Glomerular endothelial cell (primary cell): ENCODE measurements at regions not wholly inside any gene's neighbourhood (a gene's known extent, or its start where the extent isn't known, plus 50 kb on each side); places are given as distances from the start of the nearest gene placed in this dataset.

Experiments
- DNase-seq: peaks from one replicate; pipeline ENCODE4 v3.0.0-alpha.2; 2011; ENCODE audit warnings: low read depth, low spot score; ENCODE audit errors: extremely low read depth

DNA sequence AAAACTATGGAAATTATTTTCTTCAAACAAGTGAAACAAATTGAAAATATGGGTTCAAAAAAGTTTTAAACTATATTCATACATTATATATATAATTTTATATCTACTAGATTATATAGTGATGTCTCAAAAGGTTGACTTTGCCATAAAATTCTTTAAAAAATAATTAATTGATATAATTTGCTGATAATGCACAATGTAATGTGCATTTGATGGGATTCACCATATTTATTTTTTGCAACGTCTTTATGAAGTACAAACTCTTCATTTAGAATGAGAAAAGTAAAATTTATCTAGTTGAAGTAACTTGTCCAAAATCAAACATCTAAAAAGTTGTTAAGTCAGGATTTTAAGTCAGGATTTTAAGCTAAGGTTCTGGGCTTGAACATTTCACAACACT lies 1954.5 kb upstream of the PCDH20 start:
- DNase-seq: no peak

DNA sequence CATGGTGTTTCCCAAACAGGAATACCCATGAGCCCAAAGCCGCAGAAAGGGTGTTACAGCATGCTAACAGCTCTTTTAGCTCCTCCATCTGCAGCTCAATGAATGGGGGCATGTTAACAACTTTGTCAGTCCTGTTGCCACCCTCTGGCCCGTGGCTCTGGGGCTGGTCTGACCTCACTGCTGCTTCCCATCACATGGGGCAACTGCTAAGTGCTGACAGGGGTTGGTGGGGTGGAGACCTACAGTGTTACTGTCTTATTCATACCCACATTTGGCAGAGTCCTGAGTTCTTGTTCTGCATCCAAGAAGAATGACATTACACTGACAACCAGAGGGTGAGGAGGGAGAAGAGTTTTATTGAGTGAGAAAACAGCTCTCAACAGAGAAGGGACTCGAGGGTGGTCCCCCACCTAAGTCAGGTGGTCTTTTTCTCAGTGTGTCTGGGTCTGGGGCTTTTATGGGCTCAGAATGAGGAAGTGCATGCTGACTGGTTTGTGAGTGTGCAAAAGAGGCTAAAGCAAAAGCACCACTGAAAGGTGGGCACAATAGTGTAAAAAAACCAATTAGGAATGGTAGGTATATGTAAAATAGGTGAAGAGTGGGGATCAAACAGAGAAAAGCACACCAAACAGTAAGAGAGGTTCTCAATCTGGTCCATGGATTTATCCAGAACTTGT lies 1952.0 kb upstream of the PCDH20 start:
- DNase-seq: no peak

DNA sequence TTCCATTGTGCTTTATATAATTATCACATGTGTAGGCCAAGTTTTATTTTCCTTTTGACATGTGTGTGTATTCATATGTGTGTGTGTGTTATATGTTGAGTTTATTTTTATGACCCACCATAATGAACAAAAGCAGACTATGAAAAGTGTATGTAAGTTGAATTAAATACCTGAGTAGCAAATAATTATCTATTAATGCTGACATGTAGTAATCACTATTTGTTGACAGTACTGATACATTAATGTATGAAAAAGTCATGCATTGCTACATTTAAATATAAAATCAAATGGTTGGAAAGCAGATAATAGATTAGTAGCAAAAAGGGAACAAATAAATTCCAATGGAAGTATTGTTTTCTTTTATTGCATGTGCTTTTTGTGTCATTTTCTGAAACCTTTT lies 1948.5 kb upstream of the PCDH20 start:
- no peak for DNase-seq

DNA sequence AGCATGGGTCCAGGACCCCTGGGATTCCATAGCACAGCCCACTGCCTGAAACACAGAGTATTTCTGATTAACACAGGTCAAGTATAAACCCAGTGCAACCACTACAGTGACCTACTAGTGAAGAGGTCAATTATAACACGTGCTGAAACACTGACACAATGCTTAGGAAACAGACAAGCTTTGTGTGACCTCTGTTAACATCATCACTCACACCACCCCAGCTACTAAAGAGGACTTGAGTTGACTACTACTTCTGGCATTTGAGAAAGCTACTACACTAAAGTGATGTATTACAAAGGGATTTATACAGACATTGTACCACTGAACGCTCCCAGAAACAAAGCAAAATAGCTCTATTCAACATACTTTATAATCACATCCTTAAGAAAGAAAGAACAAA lies 1935.9 kb upstream of the PCDH20 start:
- DNase-seq: no peak

DNA sequence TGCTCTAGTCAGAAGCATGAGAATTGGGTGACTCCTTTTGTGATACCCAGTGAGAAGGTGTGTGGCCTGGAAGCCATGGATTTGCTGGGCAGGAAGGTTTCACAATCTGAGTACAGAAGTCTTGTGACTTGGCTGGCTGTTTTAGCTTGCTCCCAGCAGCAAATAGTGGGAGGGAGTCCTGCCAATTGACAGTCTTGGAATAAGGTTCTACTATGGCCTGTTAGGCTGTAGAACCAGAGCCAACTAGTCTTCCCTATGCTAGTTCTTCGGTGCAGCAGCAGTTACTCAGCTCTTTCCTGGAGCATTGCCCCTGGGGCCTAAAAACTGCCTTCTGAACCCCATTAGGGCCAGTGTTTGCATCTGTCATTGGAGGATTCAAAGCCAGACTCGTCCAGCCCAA lies 1935.4 kb upstream of the PCDH20 start:
- DNase-seq: no peak

DNA sequence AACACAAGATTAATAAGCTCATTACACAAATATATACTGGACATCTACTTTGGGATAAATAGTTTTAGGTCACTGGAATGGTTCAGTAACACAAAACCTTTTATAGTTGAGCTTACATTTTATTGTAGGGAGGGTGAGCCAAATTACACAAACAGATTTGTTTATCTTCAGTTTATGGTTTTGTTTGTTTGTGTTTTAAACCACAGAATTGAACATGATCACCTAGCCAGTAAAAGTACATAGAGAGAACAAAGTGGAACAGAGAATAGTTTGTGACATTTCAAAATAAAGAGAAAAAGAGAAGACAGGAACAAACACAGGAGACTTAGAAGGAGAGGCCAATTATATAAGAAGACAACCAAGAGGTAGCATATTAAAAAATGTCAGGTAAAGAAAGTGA lies 1930.2 kb upstream of the PCDH20 start:
- no peak for DNase-seq

DNA sequence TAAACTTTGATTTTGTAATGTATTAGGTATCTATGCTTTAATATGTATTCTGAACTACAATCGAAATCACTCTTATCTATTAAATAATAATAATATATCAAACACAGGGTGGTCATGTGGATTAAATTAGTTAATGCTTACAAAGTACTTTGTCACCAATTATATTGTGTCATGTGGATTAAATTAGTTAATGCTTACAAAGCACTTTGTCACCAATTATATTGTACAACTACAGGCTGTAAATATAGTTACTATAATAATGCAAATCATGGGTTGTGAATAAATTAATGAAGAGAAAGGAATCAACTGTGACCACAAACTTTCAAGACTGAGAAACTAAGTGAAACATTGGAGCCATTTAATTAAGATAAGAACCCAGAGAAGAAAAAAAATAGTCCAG lies 1929.1 kb upstream of the PCDH20 start:
- no peak for DNase-seq

DNA sequence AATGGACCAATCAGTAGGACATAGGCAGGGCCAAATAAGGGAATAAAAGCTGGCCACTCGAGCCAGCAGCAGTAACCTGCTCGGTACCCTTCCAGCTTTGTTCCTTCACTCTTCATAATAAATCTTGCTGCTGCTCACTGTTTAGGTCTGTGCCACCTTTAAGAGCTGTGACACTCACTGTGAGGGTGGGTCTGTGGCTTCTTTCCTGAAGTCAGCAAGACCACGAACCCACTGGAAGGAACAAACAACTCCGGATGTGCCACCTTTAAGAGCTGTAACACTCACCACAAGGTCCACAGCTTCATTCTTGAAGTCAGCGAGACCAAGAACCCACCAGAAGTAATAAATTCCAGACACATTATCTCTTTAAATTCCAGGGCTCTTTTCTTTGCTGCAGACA lies 1922.3 kb upstream of the PCDH20 start:
- no peak for DNase-seq

DNA sequence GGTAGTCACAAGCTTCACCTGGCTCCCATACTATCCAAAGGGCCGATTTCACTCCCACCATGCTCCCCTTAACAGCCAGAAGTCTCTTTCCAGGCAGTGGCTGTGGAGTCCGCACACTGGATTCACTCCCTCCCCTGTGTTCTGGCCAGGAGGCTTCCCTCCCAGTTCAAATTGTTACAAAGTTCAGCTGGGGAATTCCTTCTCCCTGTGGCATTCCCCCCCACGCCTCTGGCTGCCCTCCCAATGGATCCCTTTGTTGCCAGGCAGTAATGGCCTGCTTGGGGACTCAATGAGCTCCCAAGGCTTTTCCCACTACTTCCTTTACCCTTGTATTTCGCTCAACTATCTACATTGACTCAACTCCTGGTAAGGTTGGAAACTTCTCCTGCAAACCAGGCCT lies 1921.4 kb upstream of the PCDH20 start:
- no peak for DNase-seq

DNA sequence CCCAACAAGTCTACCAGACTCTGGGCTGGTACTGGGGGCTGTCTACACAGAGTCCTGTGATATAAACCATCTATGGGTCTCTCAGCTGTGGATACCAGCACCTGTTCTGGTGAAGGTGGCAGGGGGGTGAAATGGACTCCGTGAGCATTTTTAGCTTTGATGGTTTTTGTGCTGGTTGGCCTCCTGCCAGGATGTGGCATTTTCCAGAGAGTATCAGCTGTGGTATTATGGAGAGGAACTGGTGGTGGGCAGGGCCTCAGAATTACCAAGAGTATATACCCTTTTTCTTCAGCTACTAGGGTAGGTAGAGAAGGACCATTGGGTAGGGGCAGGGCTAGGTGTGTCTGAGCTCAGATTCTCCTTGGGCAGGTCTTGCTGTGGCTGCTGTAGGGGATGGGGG lies 1920.9 kb upstream of the PCDH20 start:
- DNase-seq: no peak

DNA sequence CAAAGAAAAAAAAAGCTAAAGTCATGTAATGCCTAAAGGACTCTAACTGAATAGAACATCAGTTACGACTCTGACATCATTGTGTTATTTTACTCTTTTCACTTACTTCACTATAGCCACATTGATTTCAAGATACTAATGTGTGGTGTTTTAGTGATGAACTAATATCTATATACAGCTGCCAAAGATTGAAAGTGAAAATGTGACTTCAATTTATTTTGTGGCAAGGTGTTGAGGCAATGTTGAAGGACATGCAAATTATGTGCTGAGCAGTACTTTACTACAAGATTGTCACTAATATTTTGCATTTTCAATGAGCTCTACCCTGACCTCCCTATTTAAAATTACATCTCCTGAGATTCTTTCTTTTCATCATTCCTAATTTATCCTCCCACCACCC lies 1911.9 kb upstream of the PCDH20 start:
- DNase-seq: no peak

DNA sequence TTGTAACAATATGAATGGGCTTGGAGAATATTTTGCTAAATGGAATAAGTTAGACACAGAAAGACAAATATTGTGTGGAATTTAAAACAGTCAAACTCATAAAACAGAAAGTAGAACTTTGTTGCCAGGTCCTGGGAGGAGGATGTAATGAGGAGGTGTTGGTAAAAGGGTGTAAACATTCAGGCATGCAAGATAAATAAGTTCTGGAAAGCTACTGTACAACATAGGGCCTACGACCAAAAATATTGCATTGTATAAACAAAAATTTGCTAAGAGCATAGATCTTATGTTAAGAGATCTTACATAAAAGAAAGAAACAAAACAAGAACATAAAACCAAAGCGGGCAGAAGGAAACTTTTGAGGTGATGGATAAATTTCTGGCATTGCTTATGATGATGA lies 1907.8 kb upstream of the PCDH20 start:
- no peak for DNase-seq

DNA sequence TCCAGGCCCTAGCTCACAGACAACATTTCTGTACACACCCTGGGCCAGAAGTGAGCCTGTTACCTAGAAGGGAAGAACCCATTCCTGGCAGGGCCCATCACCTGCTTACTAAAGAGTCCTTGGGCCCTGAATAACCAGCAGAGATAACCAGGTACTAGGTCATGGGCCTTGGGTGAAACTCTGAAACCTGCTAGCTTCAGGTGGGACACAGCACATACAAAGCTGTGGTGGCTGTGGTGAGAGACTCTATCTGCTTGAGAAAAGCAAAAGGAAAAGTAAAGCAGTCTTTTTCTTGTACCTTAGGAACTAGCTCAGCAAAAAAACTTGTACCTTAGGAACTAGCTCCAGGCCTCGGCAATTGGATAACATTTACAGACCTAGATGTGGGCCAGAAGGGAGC lies 1895.9 kb upstream of the PCDH20 start:
- no peak for DNase-seq

DNA sequence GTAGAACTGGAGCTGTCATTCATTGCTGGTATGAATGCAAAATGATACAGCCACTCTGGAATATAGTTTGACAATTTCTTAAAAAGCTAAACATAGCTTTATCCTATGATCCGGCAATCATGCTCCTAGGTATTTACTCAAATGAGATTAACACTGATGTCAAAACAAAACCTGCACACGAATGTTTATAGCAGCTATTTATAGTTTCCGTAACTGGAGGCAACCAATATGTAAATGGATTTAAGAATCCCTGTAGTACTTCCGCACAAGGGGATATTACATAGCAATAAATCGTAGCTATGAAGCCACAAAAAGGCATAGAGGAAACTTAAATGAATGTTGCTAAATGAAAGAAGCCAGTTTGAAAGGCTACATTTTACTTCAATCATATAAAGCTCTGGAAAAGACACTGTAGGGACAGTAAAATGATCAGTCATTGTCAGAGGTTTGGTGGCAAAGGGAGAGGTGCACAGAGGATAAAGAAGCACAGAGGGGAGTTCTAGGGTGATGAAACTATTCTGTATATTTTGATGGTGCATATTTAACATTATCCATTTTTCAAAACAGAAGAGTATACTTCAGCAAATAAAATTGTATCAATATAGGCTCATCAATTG lies 1893.0 kb upstream of the PCDH20 start:
- DNase-seq: no peak

DNA sequence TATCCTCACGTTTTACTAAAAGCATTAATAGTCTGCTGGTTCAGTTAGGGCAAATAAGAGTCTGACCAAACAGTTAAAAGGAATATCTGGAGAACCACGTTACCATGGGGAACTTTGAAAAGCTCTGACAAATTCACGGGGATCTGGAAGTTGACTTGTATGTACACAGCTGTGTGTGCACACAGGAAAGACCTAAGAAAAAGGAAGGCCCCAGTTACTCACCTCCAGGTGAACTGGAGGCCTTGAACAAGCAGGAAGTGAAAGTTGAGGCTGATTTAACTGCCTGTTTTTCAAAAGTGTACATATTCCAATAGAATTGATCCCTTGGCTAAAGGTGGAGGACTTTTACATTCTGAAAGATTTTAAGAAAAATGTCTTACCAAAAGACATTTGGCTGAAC lies 1891.6 kb upstream of the PCDH20 start:
- DNase-seq: no peak

DNA sequence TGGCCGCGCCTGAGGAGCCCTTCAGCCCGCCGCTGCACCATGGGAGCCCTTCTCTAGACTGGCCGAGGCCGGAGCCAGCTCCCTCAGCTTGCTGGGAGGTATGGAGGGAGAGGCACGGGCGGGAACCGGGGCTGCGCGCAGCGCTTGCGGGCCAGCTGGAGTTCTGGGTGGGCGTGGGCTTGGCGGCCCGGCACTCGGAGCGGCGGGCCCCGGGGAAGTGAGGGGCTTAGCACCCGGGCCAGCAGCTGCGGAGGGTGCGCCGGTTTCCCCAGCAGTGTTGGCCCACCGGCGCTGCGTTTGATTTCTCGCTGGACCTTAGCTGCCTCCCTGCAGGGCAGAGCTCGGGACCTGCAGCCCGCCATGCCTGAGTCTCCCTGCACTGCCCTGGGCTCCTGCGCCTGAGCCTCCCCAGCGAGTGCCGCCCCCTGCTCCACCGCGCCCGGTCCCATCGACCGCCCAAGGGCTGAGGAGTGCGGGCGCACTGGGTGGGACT lies 1890.0 kb upstream of the PCDH20 start:
- no peak for DNase-seq

DNA sequence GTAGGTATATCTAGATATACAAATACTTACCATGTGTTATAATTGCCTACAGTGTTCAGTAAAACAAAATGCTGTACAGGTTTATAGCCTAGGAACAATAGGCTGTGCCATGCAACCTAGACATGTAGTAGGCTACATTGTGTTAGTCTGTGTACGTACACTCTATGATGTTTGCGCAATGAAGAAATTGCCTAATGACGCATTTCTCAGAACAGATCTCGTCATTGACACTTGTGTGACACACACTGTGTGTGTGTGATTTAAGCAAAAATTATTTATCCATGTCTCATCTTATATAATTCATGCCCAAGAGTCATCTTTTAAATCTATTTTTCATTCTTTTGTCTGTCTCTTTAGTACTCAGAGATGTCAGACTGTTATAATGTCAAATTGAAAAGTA lies 1888.8 kb upstream of the PCDH20 start:
- DNase-seq: no peak

DNA sequence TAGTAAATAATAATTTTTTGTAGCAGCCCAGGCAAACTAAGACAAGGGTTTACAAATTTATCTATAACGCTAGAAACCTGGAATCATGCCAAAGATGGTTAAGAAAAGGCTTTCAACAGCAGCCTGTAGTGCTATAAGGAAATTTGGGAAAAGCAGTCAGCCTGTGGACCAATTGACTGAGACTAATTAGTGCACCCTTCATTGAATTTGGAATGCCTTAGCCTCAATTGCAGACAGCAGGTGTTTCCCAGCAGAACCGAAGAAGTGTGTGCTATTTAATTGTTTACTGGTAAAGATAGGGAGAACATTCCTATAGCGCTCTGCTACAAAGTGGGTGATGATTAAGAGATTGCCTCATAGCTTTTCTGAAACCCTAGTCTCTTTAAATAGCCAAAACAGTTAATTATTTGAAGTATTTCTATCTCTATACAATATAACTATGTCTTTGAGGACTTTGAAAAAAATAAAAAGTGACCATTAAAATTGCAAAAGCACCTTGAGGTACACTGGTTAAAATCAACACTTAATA lies 1884.3 kb upstream of the PCDH20 start:
- DNase-seq: no peak

DNA sequence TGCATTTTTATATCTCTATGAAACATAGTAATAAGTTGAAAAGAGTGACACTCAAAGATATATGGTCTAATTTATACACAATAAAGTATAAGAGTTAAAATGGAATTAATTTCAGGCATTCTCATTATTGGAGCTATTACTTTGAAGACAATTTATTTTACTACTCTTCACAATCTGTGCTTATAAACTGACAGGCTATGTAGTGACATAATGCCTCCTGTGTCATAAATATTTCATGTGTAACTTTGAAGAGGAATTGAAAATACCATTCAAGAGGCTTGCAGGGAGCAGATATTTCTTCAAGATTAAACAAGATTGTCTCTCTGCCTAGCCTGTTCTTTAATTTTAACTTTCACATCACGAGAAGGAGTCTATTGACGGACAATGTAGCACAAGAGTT lies 1881.5 kb upstream of the PCDH20 start:
- DNase-seq: no peak

DNA sequence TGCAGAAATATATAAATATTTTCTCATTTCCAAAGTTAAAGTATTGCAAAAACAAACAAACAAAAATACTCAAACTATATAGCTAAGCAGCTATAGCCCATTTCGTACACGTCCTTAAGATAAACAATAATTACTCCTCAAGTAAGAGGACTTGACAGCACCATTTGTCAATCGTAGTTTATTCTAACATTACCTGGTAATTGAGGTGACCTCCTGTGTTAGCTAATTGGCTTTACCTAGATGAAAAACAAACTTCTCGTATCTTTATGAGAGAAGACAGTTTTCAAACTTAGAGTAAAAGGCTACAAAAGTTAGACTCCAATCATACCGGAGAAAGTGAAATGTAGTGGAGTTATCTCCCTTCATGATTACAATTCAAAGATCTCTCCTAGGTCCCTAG lies 1876.1 kb upstream of the PCDH20 start:
- DNase-seq: no peak

DNA sequence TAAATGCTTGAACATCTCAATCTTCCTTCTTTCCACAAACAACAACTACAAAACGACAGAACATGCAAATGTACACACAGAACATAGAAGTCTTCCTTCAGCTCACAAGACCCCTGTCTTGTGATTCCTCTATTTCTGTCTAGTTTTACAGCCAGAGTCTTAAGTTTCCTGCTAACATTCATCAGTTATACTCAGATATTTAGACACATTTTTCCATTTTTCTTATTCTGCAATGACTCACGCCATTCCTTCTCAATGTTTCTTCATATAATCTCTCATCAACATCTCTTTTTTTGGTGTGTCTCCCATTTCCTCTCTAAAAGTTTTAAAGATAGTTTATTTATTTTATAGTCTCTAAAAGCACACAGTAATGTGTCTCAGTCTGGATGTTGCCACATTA lies 1872.9 kb upstream of the PCDH20 start:
- DNase-seq: no peak

DNA sequence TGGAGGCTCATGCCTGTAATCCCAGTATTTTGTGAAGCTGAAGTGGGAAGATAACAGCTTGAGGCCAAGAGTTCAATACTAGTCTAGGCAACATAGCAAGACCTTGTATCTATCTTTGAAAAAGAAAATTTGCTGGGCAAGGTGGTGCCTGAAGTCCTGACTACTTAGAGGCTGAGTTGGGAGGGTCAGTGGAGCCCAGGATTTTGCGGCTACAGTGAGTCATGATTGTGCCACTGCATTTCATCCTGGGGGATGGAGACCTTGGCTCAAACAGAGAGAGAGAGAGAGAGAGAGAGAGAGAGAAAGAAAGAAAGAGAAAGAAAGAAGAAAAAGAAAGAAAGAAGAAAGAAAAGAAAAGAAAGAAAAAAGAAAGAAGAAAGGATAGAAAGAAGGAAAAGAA lies 1872.3 kb upstream of the PCDH20 start:
- DNase-seq: no peak

DNA sequence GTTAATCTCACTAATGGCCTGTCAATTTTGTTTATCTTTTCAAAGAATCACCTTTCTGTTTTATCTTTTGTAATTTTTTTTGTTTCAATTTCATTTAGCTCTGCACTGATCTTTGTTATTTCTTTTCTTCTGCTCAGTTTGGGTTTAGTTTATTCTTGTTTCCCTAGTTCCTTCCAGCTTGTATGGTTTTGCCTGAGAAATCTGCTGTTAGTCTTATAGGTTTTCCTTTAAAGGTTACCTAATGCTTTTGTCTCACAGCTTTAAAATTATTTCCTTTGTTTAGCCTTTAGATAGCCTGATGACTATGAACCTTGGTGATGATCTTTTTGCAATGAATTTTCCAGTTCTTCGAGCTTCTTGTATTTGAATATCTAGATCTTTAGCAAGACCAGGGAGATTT lies 1869.8 kb upstream of the PCDH20 start:
- DNase-seq: no peak
